Neural progenitor cell (in vitro differentiated cells): ENCODE measurements at regions not wholly inside any gene's neighbourhood (a gene's known extent, or its start where the extent isn't known, plus 50 kb on each side); places are given as distances from the start of the nearest gene placed in this dataset.

ENCODE experiments used
- DNase-seq: peaks from one replicate; pipeline ENCODE4 v3.0.0-alpha.2; 2016; ENCODE audit warnings: low spot score
- H2AFZ ChIP-seq: fragments of 200-600 bp; sonication (generic); replicated peaks from 2 replicates; pipeline ENCODE4 v1.6.1; 2016; ENCODE audit warnings: antibody characterized with exemption
- H3F3A ChIP-seq: fragments of 200-600 bp; sonication (generic); 2 replicates; pipeline ENCODE4 v1.6.1; 2016; ENCODE audit warnings: antibody characterized with exemption, low read depth
- H3K27ac ChIP-seq: fragments of 200-600 bp; sonication (generic); 2 replicates; pipeline ENCODE4 v1.5.1; 2016; ENCODE audit warnings: mild to moderate bottlenecking
- H3K27me3 ChIP-seq: fragments of 200-600 bp; sonication (generic); 2 replicates; pipeline ENCODE4 v1.6.1; 2016; ENCODE audit warnings: mild to moderate bottlenecking, moderate library complexity
- H3K36me3 ChIP-seq: fragments of 200-600 bp; sonication (generic); 2 replicates; pipeline ENCODE4 v1.5.1; 2016
- H3K4me1 ChIP-seq: fragments of 200-600 bp; sonication (generic); 2 replicates; pipeline ENCODE4 v1.6.1; 2016; ENCODE audit warnings: mixed run types
- H3K4me2 ChIP-seq: fragments of 200-600 bp; sonication (generic); 2 replicates; pipeline ENCODE4 v1.6.1; 2016
- H3K4me3 ChIP-seq: fragments of 200-600 bp; sonication (generic); 2 replicates; pipeline ENCODE4 v1.5.1; 2016
- H3K79me2 ChIP-seq: fragments of 200-600 bp; sonication (generic); 2 replicates; pipeline ENCODE4 v1.6.1; 2016; ENCODE audit warnings: low read depth
- H3K9ac ChIP-seq: fragments of 200-600 bp; sonication (generic); 2 replicates; pipeline ENCODE4 v1.6.1; 2016
- H3K9me3 ChIP-seq: fragments of 200-600 bp; sonication (generic); 2 replicates; pipeline ENCODE4 v1.5.1; 2016; ENCODE audit warnings: low read depth
- H4K20me1 ChIP-seq: fragments of 200-600 bp; sonication (generic); 2 replicates; pipeline ENCODE4 v1.6.1; 2016; ENCODE audit warnings: low read depth
- H3K27ac Mint-ChIP-seq: 3 replicates; pipeline ENCODE4 v1.8.0; 2021; ENCODE audit warnings: mixed read lengths
- H3K27me3 Mint-ChIP-seq: 2 replicates; pipeline ENCODE4 v1.8.0; 2022; ENCODE audit warnings: low read depth, mild to moderate bottlenecking, inconsistent platforms, moderate library complexity, mixed read lengths; ENCODE audit not compliant: insufficient read depth
- H3K36me3 Mint-ChIP-seq: 3 replicates; pipeline ENCODE4 v1.8.0; 2021; ENCODE audit warnings: mixed read lengths
- H3K4me1 Mint-ChIP-seq: 3 replicates; pipeline ENCODE4 v1.8.0; 2021; ENCODE audit warnings: mixed read lengths
- H3K4me3 Mint-ChIP-seq: 3 replicates; pipeline ENCODE4 v1.8.0; 2021; ENCODE audit warnings: mild to moderate bottlenecking, moderate library complexity, mixed read lengths
- H3K9me3 Mint-ChIP-seq: 3 replicates; pipeline ENCODE4 v1.8.0; 2020; ENCODE audit warnings: mixed read lengths
- CTCF ChIP-seq: fragments of 200-600 bp; sonication (generic); IDR thresholded peaks from 2 replicates; pipeline ENCODE4 v1.5.1; 2017; ENCODE audit warnings: antibody characterized with exemption, mild to moderate bottlenecking
- EZH2 ChIP-seq: fragments of 200-600 bp; sonication (generic); IDR thresholded peaks from 2 replicates; pipeline ENCODE4 v1.6.1; 2017; ENCODE audit warnings: antibody characterized with exemption, mild to moderate bottlenecking, moderate library complexity
- EZH2phosphoT487 ChIP-seq: fragments of 200-600 bp; sonication (generic); IDR thresholded peaks from 2 replicates; pipeline ENCODE4 v1.6.1; 2017; ENCODE audit warnings: antibody characterized with exemption

- H3K27me3 ChIP-seq, result no peaks in the 10 kb centered on the region
- H2AFZ ChIP-seq, result no peak overlapping the region
- DNase-seq, result no peak
- TF ChIP-seq EZH2phosphoT487 (no peak), CTCF (no peak), EZH2 (no peak)
- H3K36me3 ChIP-seq, result peaks cover 16% of the 10 kb centered on the region
- H3K79me2 ChIP-seq, result no peaks in the 10 kb centered on the region
- Mint-ChIP-seq H3K4me3 (no peak overlapping the region), H3K27me3 (peaks cover 5% of the 10 kb centered on the region), H3K36me3 (peaks cover 62% of the 10 kb centered on the region), H3K4me1 (no peaks in the 10 kb centered on the region), H3K27ac (no peak overlapping the region), H3K9me3 (peaks cover 21% of the 10 kb centered on the region)
- H4K20me1 ChIP-seq, result peaks cover 14% of the 10 kb centered on the region
- no peak overlapping the region for H3K9ac ChIP-seq
- H3K4me1 ChIP-seq, result peaks cover 7% of the 10 kb centered on the region
- no peak overlapping the region for H3K4me2 ChIP-seq
- no peak overlapping the region for H3K27ac ChIP-seq
- peaks cover 8% of the 10 kb centered on the region for H3F3A ChIP-seq
- H3K4me3 ChIP-seq, result no peak overlapping the region
- no peaks in the 10 kb centered on the region for H3K9me3 ChIP-seq
Measured at GRCh38 chr19:5255602-5256231, 84.9 kb downstream of the PTPRS start.

- peaks cover 16% of the 10 kb centered on the region for H3K36me3 ChIP-seq
- H4K20me1 ChIP-seq, result peaks cover 13% of the 10 kb centered on the region
- peaks cover 21% of the 10 kb centered on the region for H3K9me3 Mint-ChIP-seq
- no peaks in the 10 kb centered on the region for H3K9me3 ChIP-seq
- no peak overlapping the region for H3K4me3 Mint-ChIP-seq
- H3K4me1 Mint-ChIP-seq, result no peaks in the 10 kb centered on the region
- no peaks in the 10 kb centered on the region for H3K27me3 ChIP-seq
- no peak for TF ChIP-seq CTCF
- no peak for TF ChIP-seq EZH2phosphoT487
- TF ChIP-seq EZH2, result no peak
- DNase-seq, result no peak
- H3K79me2 ChIP-seq, result no peaks in the 10 kb centered on the region
- H3K27ac ChIP-seq, result no peak overlapping the region
- H3K4me3 ChIP-seq, result no peak overlapping the region
- no peak overlapping the region for H2AFZ ChIP-seq
- H3K9ac ChIP-seq, result no peak overlapping the region
- H3K27ac Mint-ChIP-seq, result no peak overlapping the region
- H3K36me3 Mint-ChIP-seq, result peaks cover 61% of the 10 kb centered on the region
- peaks cover 3% of the 10 kb centered on the region for H3K27me3 Mint-ChIP-seq
- H3F3A ChIP-seq, result peaks cover 8% of the 10 kb centered on the region
- H3K4me1 ChIP-seq, result peaks cover 7% of the 10 kb centered on the region
- no peak overlapping the region for H3K4me2 ChIP-seq
Measured at GRCh38 chr19:5254944-5255343, 85.7 kb downstream of the PTPRS start.

- Histone ChIP-seq H3K36me3 (peaks cover 16% of the 10 kb centered on the region), H2AFZ (no peak overlapping the region), H3K79me2 (no peaks in the 10 kb centered on the region), H3K4me2 (no peak overlapping the region), H3K27me3 (no peaks in the 10 kb centered on the region), H3K4me1 (peaks cover 7% of the 10 kb centered on the region), H3K4me3 (no peak overlapping the region), H3K9me3 (no peaks in the 10 kb centered on the region), H3F3A (peaks cover 12% of the 10 kb centered on the region), H3K27ac (no peak overlapping the region), H3K9ac (no peak overlapping the region), H4K20me1 (peaks cover 17% of the 10 kb centered on the region)
- peaks cover 61% of the 10 kb centered on the region for H3K36me3 Mint-ChIP-seq
- H3K4me1 Mint-ChIP-seq, result no peaks in the 10 kb centered on the region
- TF ChIP-seq EZH2 (no peak), EZH2phosphoT487 (no peak), CTCF (no peak)
- peaks cover 21% of the 10 kb centered on the region for H3K9me3 Mint-ChIP-seq
- H3K4me3 Mint-ChIP-seq, result no peak overlapping the region
- DNase-seq, result no peak
- no peak overlapping the region for H3K27ac Mint-ChIP-seq
- H3K27me3 Mint-ChIP-seq, result peaks cover 3% of the 10 kb centered on the region
Measured at GRCh38 chr19:5254543-5254942, 86.1 kb downstream of the PTPRS start.
